Stimulated activated CD8-positive, alpha-beta memory T cell treated with anti-CD3 and anti-CD28 coated beads, Interleukin-2, amount 100 ng/mL, for 48 hours (primary cell): ENCODE measurements at regions not wholly inside any gene's neighbourhood (a gene's known extent, or its start where the extent isn't known, plus 50 kb on each side); places are given as distances from the start of the nearest gene placed in this dataset.

ENCODE experiments used
- DNase-seq, 2 donors: peaks; one replicate each; pipeline ENCODE4 v3.0.0-alpha.2; 2020; ENCODE audit warnings: low read depth in 2 of 2

GRCh38 chr14:38316922-38317321 lies 61.0 kb upstream of the CLEC14A start:
- no peak for DNase-seq

- no peak for DNase-seq
These were observed 55.8 kb upstream of the CLEC14A start for GRCh38 chr14:38311655-38312054.

GRCh38 chr14:38310420-38310995 lies 54.6 kb upstream of the CLEC14A start:
- no peak for DNase-seq

GRCh38 chr14:38309522-38310277 lies 53.8 kb upstream of the CLEC14A start:
- DNase-seq = no peak
